ENCODE measurements at regions not wholly inside any gene's neighbourhood (a gene's known extent, or its start where the extent isn't known, plus 50 kb on each side); places are given as distances from the start of the nearest gene placed in this dataset.

DNA sequence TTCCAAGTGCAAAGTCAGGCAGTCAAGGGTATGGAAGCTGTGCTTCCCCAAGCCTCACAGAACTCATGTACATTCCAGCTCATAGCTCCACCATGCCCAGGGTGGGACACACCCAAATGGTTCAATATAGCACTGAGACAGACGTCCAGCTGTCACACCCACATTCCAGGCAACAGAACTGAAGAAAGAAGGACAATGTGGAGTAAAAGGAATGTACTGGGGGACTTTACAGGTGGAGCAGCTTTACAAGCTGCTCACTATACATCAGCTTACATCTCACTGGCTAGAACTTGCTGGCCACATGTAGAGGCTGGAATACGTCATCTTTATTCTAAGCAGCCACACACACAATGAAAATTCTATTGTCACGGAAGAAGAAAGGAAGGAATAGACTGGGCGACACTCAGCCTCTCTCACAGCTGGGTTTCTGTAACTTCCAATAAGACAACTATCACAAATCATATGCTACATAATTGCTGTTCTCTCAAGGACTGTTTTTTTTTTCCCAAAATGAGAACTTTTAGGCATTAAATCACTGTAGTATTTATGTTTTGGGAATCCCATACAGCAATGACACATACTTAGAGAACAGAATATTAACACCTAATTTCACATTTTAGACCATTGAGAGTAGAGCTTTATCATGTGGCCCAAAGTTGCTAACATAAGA, 86.1 kb downstream of the KLF12 start:
- H3K27ac ChIP-seq = no peak overlapping the region
- H3K4me3 ChIP-seq = no peak overlapping the region

DNA sequence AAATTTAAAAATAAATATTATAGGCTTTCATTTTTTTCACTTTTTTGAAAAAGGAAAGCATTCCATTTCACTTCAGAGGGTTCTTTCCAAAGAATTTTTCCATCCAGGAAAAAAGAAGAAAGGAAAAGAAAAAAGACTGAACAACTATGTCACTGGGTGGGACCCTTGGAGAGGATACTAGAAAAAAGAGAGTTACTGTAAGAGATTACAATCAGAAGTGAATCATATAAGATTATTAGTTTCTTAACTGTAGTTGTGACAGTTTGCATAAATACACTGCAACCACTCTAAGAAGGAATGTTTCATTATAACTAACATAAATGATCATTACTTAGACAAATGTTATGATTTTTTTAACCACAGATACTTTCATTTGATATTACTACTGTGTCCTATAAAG, 87.8 kb downstream of the KLF12 start:
- Histone ChIP-seq H3K27ac (no peak overlapping the region), H3K4me3 (no peak overlapping the region)

DNA sequence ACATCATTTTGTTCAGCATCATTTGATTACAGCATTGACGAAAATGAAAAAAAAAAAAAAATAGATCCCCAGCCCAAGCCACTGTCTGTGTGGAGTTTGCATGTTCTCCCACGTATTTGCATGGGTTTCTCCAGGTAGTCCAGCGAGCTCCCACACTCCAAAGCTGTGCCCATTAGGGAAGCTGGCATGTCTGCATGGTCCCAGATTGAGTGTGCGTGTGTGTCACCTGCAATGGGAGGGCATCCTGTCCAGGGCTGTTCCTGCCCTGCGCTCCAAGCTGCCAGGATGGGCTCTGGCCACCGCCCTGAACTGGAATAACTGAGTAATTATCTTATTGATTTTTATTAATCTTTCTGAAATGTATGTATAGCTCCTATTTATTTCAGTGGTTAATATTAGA, 88.6 kb downstream of the KLF12 start:
- no peak overlapping the region for H3K27ac ChIP-seq
- no peak overlapping the region for H3K4me3 ChIP-seq

DNA sequence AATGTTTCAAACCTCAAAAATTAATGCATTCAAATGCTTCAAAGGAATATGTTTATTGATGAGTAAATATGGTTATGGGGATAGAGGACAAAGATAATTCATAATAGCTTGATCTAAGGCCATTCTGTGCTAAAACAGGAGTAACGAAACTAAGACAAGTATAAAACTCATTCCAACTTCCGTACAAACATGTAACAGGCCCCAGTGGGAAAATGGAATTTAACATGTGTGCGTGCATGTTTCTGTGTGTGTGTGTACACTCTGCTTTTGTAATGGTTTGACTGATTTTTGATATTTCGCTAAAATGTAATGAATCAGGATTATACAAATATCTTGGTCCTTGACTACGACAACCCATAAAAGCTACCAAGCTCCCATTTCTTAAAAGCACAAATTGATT, 91.0 kb downstream of the KLF12 start:
- H3K4me3 ChIP-seq = no peak overlapping the region
- H3K27ac ChIP-seq = no peak overlapping the region

DNA sequence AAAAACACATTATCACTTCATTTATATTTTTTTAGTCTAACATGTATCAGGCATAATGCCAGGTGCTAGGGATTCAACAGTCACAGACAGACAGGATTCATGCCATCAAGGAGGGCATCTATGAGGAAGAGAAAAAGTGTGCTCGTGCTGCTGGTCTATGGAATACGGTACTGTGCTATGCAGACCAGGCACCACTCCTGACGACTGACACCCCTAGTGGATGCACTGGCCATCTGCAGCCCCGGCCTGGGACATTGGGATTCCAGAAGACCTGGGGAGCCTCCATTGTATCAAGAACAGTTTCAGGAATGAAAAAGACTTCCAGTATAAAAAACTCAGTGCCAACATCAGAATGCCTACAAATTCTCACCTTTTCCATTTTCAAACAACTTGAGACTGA, 94.0 kb downstream of the KLF12 start:
- no peak overlapping the region for H3K27ac ChIP-seq
- no peak overlapping the region for H3K4me3 ChIP-seq

DNA sequence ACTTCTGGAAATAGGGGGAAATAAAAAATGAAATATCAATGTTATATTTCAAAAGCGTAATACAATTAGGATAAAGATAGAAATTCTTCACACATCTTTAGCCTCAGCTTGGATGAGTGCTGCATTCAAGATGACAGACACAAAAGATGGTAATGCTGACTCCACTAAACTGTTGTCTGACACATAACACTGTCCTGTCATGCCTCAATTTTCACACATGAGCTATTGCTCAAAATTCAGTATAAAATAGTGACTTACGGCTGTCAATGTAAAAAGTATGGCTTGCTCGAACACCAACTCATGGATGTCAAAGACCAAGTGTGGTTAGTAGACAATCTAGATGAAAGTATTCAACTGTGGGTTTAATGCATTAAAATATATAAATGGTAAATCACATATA, 94.5 kb downstream of the KLF12 start:
- no peak overlapping the region for H3K27ac ChIP-seq

DNA sequence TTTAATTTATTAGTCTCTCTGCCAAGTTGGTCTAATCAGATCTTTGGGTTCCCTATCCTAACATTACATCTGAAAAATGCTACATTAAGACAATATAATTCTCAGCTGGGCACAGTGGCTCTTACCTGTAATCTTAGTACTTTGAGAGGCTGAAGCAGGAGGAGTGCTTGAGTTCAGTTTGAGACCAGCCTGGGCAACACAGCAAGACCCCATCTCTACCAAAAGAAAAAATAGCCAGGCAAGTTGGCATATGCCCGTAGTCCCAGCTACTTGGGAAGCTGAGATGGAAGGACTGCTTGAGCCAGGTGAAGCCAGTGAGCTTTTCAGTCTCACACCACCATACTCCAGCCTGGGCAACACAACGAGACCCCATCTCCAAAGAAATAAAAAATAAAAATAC, 95.0 kb downstream of the KLF12 start:
- no peak overlapping the region for H3K27ac ChIP-seq

More for the DNA sequence above, 94.5 kb downstream of the KLF12 start:
- no peak overlapping the region for H3K4me3 ChIP-seq

DNA sequence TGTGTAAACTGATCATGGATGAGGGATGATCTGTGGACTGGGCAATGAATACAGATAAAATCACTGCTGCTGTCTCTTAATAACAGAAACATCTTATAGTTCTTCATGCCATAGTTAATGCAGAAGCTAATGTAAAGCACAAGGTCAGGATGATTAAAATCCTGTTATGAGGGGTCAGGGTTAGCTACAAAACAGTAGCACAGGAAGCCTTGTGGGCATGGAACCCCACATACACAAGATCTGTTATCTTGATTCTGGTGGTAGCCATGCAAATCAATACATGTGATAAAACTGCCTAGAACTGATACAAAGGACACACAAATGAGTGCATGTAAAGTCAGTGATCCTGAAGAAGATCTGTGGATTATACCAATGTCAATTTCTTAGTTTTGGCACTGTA, 96.4 kb downstream of the KLF12 start:
- no peak overlapping the region for H3K27ac ChIP-seq
- no peak overlapping the region for H3K4me3 ChIP-seq

More for the DNA sequence above, 95.0 kb downstream of the KLF12 start:
- no peak overlapping the region for H3K4me3 ChIP-seq

DNA sequence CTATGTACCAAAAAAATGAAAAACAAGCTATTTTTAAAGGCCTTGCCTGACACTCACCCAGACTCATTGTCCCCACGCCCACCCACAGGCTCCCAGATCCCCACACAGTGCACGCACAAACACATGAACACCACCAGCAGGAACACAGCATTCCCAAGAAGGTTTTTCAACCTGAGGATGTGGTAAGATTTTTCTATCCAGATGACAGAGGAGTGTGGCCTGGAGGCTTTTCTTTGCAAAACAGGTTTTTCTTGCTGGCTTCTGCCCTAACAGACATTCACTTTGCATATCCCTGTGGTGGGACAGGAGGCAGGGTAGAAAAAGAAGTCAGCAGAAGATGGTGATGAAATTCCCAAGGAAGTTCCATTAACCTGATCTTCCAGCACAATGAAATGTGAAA, 97.8 kb downstream of the KLF12 start:
- Histone ChIP-seq H3K27ac (peak overlapping the region in 7 of 21 experiments; percentile 7 to 61 (median 25)), H3K4me3 (no peak overlapping the region)

DNA sequence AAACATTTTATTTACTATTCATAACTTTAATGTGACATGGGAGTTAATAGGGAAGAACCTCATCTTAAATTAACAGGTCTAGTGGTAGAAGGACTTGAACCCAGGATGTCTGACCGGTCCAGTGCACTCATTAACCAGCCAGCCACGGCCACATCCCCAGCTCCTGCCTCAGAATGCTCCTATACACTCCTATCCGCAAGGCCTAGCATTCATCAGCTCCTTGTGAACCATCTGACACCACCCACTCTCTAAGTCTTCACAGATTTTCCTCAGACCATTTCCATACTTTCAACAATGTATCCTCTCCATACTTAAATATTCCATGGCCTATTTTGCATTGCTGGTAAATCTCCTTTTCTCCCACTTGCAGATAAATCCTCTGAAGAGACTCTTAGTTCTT, 98.3 kb downstream of the KLF12 start:
- peak overlapping the region in 9 of 21 experiments; percentile 6 to 61 (median 18) for H3K27ac ChIP-seq
- no peak overlapping the region for H3K4me3 ChIP-seq

DNA sequence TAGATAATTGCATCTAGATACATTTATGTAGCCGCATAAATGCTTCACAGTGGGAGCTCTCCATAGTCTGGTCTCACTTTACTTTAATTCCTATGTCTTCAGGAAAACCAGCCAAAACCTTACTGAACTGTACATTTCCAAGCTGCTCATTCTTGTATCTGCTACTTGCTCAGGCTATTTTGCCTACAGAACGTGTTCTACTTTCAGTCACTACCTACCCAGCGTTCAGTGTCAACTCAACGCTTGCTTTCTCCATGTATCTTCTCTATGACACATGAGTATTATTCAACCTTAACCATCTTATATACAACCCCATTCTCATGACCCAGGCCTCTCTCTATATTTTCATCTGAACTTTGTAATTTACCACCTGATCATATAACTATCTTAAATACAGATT, 101.9 kb downstream of the KLF12 start:
- Histone ChIP-seq H3K27ac (no peak overlapping the region), H3K4me3 (no peak overlapping the region)

DNA sequence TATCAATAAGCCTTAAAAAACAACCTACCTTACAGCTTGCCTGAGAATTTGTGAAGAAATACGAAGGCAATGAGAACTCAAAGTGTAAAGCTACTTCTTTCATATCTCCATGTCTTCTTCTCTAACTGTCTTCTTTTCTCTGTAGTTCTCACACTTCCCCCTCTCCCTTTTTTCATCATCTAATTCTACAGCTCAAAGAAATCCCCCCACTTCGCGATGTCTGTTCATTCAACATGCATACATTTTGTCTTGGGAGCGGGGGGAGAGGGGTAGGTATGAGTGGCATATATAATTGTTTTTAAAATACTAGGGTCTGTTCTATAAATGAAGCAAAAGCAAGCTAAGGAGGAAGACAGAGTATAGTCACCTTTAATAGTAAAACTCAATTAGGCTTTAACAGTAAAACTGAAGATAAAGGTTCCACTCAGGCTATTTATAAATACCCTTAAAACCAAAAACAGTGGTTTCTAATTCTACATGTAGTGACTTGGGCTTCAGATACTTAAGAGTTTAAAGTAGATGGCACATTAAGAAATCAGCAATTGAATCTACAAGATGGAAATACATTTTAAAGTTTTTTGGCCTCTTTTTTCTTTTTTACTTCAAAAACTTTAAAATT, 106.9 kb downstream of the KLF12 start:
- Histone ChIP-seq H3K4me3 (no peak overlapping the region), H3K27ac (peak overlapping the region in 5 of 21 experiments; percentile 32 to 73 (median 55))

DNA sequence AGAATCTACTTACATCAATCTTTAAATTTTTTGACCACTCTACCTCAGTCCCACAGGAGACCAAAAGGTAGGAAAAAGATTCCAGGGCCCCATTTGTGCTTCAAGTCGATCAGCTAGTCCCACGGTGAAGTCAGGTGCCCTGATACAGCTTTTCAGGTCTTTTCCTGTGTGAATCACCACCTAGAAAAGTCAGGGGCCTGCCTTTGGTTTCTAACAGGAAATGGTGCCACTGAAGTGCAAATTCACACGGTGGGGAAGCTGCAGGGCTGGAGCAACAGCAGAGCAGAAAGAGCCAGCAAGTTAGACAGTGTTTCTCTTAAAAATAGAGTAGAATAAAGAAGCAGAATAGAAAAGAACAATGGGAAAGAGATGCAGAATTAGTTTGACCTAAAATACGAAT, 107.5 kb downstream of the KLF12 start:
- Histone ChIP-seq H3K4me3 (no peak overlapping the region), H3K27ac (peak overlapping the region in 5 of 21 experiments; percentile 32 to 73 (median 55))

DNA sequence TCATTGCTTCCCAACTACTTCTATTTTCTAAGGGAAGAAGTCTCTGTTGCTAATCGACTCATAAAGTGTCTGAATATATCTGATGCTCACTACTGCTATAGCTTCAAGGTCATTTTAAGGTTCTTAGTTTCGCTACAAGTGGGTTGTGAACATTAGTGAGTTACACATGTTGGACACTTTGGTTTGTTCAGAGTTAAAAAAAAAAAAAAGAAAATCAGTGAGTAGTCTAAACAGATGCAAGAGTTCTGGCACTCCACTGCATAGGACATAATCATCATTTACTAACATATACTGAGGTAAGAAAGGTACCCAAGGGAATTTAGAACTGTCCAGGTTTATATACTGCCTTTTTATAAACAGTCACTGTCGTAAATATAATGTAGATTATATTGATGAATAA, 108.8 kb downstream of the KLF12 start:
- no peak overlapping the region for H3K4me3 ChIP-seq
- H3K27ac ChIP-seq = no peak overlapping the region

DNA sequence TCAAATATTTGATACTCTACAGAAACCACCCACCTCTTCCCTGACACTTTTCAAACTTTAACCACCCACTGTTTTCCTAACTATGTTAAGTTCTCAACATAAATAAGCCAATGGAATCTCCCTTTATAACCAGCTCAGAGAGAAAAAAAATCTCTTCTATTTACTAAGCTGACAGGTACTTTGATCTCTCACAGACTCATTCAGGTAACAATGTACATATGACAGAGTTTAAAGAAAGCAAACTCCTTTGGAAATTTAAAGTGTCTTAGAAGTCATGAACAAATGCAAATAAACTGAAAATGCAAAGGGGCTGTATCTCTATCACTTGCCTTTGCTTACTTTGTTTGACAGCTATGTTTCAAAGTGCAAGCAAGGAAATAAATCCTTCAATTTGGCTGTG, 109.3 kb downstream of the KLF12 start:
- H3K27ac ChIP-seq = no peak overlapping the region

DNA sequence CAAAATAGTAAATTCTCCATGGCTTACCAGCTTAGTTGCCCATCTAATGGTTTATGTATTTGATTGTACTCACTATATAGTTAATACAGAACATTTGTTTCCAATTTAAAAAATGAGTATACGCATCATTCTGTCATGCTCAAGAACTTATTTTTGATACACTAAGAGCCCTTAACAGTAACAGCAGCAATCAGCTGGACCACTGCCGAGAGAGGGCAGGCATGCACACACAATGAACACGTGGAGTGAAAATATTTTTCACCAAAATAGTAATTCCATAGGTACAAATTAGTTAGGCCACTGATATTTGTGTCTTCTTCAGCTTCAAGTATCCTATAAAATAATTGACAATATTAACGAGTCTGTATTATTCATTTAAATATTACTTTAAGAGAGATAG, 109.9 kb downstream of the KLF12 start:
- Histone ChIP-seq H3K27ac (no peak overlapping the region), H3K4me3 (no peak overlapping the region)

More for the DNA sequence above, 109.3 kb downstream of the KLF12 start:
- no peak overlapping the region for H3K4me3 ChIP-seq

DNA sequence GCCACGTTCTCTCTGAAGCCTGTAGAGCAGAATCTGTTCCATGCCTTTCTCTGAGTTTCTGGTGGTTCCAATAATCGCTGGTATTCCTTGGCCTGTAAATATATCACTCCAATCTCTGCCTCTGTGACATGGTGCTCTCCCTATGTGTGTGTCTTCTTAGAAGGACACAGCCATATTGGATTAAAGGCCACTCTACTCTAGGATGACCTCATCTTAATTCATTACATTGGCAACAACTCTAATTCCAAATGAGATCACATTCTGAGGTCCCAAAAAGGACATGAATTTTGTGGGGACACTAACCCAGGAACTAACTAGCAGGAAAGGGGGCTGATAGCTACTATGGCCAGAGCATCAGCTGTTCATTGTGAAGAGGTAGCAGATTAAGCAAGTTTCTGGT, 110.7 kb downstream of the KLF12 start:
- no peak overlapping the region for H3K27ac ChIP-seq
- H3K4me3 ChIP-seq = no peak overlapping the region

DNA sequence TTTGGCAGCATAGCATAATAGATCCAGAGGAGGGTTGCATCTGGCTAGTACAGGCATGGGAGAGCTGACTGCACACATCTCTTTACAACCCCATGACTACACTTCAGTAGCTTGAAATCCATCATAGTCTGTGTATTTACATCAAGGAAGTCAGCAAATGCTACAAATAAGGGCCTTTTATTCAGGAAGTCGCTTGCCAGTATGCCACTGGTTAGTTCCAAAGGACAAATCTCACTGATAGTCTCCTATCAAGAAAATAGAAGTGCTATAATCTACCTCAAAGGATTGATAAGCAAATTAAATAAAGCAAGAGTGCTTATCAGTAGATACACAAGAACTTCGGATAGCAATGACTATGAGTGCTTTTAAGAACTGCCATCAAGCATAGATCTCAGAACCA, 112.7 kb downstream of the KLF12 start:
- Histone ChIP-seq H3K27ac (no peak overlapping the region), H3K4me3 (no peak overlapping the region)

DNA sequence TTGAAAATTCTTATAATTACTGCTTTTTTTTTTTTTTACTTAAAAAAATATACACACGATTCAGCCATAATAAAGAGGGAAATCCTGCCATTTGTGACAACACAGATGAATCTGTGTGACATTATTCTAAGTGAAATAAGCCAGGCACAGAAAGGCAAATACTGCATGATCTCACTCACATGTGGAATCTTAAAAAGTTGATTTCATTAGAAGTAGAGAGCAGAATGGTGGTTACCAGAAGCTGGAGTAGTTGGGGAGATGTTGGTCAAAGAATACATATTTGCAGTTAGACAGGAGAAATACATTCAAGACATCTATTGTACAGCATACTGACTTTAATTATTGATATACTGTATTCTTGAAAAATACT, 116.2 kb downstream of the KLF12 start:
- Histone ChIP-seq H3K4me3 (no peak overlapping the region), H3K27ac (no peak overlapping the region)

DNA sequence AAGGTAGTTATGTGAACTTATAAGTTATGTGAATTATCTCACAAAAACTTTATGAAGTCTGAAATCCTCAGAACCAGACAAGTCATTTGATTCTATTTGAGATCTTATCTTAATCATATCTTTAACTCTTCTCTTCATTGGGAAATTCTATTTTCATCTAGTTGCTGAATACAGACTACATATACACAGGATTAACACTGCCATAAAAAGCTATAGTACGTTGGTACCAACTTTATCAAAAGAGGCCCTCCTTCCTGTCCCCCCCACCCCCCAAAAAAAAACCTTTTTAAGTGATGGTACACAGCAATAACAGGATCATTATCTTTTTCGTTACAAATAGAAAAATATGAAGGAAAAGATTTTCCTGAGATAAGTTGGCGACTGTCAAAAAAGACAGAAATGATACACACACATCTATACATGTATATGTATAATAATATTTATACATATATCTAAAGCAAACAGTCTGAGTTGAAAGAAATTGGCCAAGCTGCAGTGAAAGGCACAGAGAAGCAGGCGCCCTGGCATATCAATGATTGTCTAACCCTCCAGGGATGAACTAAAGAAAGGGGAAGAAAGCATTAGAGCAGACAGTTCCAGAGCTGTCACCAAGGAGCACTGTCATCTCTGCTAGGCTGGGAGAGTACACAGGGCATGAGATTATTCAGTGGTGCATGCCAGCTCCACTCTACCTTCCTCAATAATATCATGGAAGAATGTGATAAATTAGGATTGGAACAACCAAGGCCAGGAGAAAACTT, 116.7 kb downstream of the KLF12 start:
- Histone ChIP-seq H3K27ac (no peak overlapping the region), H3K4me3 (no peak overlapping the region)

DNA sequence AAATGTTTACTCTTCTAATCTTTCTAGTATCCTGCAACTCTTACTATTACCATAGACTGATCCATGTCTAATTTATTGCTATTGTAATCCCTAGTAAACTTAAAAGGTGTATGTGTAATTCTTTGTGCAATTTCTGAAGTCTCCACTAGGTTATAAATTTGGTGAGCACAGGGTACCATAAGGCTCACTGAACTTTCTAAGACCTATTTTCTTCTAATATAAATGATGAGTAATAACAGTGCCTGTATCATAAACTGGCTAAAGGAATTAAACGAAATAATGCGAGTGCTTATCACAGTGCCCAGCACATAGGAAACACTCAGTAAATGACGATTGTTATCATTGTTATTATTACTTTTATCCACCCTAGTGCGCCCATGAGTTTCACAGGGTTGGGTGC, 119.1 kb downstream of the KLF12 start:
- H3K27ac ChIP-seq = no peak overlapping the region
- no peak overlapping the region for H3K4me3 ChIP-seq
